ENCODE measurements at regions not wholly inside any gene's neighbourhood (a gene's known extent, or its start where the extent isn't known, plus 50 kb on each side); places are given as distances from the start of the nearest gene placed in this dataset.

DNA sequence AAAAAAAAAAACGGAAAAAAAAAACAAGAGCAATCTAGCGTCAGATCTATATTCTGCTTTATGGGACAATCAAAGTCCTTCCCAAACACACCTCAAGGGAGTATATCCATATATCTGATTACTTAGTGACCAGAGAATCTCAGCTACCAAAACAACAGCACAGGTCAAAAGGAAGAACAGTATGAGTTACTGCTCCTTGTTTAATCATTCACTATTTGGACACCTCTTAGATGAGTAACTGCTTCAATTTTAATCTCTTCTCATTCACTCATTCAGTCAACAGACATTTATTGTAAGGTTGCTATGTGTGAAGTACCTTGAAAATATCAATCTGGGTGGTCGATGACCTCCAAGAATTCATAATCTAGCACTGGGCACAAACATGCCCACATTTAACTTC is 193.2 kb downstream of the IRS2 start:
- Histone ChIP-seq H3K4me3 (ENCODE audit: low read length) (no peak overlapping the region), H3K4me1 (ENCODE audit: insufficient read depth, low read length) (no peaks in the 10 kb centered on the region), H3K27me3 (ENCODE audit: low read length) (no peaks in the 10 kb centered on the region), H3K9ac (ENCODE audit: low read length) (no peak overlapping the region), H2AFZ (ENCODE audit: low read length) (no peak overlapping the region), H3K9me2 (replicated peaks; ENCODE audit: low read length) (no peaks in the 10 kb centered on the region), H3K4me2 (ENCODE audit: low read length) (no peak overlapping the region), H3K9me3 (ENCODE audit: low read length) (no peaks in the 10 kb centered on the region), H3F3A (ENCODE audit: low read length, unreplicated experiment) (no peaks in the 10 kb centered on the region), H3K79me2 (ENCODE audit: low read length) (no peaks in the 10 kb centered on the region), H3K36me3 (ENCODE audit: low read depth, low read length) (no peaks in the 10 kb centered on the region), H3K27ac (ENCODE audit: low read length) (no peak overlapping the region), H4K20me1 (ENCODE audit: low read length) (no peaks in the 10 kb centered on the region)
- ATAC-seq (no peak), DNase-seq (no peak)
- BruUV-seq (replicated peaks): no TSS peak
- ChIA-PET POLR2A (ENCODE audit: unreplicated experiment) (no interaction called here), CTCF (no interaction called here)
- intact Hi-C loops (cut with micrococcal nuclease): no loop called here
- no peak for TF ChIP-seq EZH2 (IDR thresholded peaks at IDR 0.05; ENCODE audit: low read length, unreplicated experiment)
- TF ChIP-seq EZH2phosphoT487 (IDR thresholded peaks at IDR 0.05; ENCODE audit: borderline replicate concordance, low read length): no peak
- TF ChIP-seq, protein P1, sequence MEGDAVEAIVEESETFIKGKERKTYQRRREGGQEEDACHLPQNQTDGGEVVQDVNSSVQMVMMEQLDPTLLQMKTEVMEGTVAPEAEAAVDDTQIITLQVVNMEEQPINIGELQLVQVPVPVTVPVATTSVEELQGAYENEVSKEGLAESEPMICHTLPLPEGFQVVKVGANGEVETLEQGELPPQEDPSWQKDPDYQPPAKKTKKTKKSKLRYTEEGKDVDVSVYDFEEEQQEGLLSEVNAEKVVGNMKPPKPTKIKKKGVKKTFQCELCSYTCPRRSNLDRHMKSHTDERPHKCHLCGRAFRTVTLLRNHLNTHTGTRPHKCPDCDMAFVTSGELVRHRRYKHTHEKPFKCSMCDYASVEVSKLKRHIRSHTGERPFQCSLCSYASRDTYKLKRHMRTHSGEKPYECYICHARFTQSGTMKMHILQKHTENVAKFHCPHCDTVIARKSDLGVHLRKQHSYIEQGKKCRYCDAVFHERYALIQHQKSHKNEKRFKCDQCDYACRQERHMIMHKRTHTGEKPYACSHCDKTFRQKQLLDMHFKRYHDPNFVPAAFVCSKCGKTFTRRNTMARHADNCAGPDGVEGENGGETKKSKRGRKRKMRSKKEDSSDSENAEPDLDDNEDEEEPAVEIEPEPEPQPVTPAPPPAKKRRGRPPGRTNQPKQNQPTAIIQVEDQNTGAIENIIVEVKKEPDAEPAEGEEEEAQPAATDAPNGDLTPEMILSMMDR (conservative IDR thresholded peaks at IDR 0.05; ENCODE audit: low read depth, low read length): no peak

DNA sequence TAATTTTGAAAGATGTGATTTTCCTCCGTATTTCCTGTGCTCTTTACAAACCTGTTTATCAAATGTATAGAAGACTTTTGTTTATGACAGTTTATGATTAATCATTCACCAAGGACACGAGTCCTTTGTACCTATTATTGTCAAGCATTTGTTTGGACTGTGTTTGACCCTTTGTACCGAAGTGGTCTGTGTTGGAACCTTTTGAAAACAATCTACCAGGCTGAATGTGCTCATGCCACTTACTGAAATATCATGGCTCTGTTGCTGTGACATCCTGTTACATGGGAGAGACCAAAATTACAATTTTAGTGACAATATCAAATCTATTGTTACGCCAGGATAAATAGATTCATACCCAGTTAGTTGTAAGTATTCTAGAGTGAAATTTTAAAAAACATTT is 193.6 kb downstream of the IRS2 start:
- H3K4me2 ChIP-seq (ENCODE audit: low read length): no peak overlapping the region
- no TSS peak for BruUV-seq (replicated peaks)
- ChIA-PET CTCF (no interaction called here), POLR2A (ENCODE audit: unreplicated experiment) (no interaction called here)
- H4K20me1 ChIP-seq (ENCODE audit: low read length): no peaks in the 10 kb centered on the region
- H3K27ac ChIP-seq (ENCODE audit: low read length): no peak overlapping the region
- no peak for TF ChIP-seq EZH2 (IDR thresholded peaks at IDR 0.05; ENCODE audit: low read length, unreplicated experiment)
- TF ChIP-seq, protein P1 (conservative IDR thresholded peaks at IDR 0.05; ENCODE audit: low read depth, low read length): no peak
- TF ChIP-seq EZH2phosphoT487 (IDR thresholded peaks at IDR 0.05; ENCODE audit: borderline replicate concordance, low read length): no peak
- no peaks in the 10 kb centered on the region for H3K36me3 ChIP-seq (ENCODE audit: low read depth, low read length)
- H2AFZ ChIP-seq (ENCODE audit: low read length): no peak overlapping the region
- ATAC-seq: no peak
- no peak overlapping the region for H3K4me3 ChIP-seq (ENCODE audit: low read length)
- no peaks in the 10 kb centered on the region for H3K27me3 ChIP-seq (ENCODE audit: low read length)
- no peaks in the 10 kb centered on the region for H3F3A ChIP-seq (ENCODE audit: low read length, unreplicated experiment)
- no peaks in the 10 kb centered on the region for H3K4me1 ChIP-seq (ENCODE audit: insufficient read depth, low read length)
- H3K79me2 ChIP-seq (ENCODE audit: low read length): no peaks in the 10 kb centered on the region
- intact Hi-C loops (cut with micrococcal nuclease): no loop called here
- H3K9me3 ChIP-seq (ENCODE audit: low read length): no peaks in the 10 kb centered on the region
- no peak for DNase-seq
- no peaks in the 10 kb centered on the region for H3K9me2 ChIP-seq (replicated peaks; ENCODE audit: low read length)
- no peak overlapping the region for H3K9ac ChIP-seq (ENCODE audit: low read length)

DNA sequence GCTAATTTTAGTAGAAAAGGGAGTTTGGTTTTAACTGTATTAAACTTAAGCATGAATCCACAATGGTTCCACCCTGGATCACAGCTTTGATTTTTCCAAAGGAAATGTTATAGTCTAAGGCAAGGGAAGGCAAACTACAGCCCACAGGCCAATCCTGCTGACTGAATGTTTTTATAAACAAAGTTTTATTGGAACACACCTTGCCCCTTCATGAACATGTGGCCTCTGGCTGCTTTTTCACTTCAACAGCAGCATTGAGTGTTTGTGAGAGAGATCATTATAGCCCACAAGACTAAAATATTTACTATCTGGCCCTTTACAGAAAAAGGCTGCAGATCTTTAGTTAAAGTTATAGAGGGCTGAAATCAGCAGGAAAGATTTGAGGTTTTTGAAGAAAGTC is 198.7 kb downstream of the IRS2 start:
- ATAC-seq: no peak
- intact Hi-C loops (cut with micrococcal nuclease): no loop called here
- no peaks in the 10 kb centered on the region for H4K20me1 ChIP-seq (ENCODE audit: low read length)

More for the DNA sequence above, 198.7 kb downstream of the IRS2 start:
- H3K27me3 ChIP-seq (ENCODE audit: low read length): no peaks in the 10 kb centered on the region
- ChIA-PET CTCF (no interaction called here), POLR2A (ENCODE audit: unreplicated experiment) (no interaction called here)
- no peaks in the 10 kb centered on the region for H3F3A ChIP-seq (ENCODE audit: low read length, unreplicated experiment)
- H3K9me3 ChIP-seq (ENCODE audit: low read length): no peaks in the 10 kb centered on the region
- H3K79me2 ChIP-seq (ENCODE audit: low read length): no peaks in the 10 kb centered on the region
- H3K4me1 ChIP-seq (ENCODE audit: insufficient read depth, low read length): peaks cover 5% of the 10 kb centered on the region; the same call in 1 of the 2 replicates
- no peak for DNase-seq
- no peak overlapping the region for H3K27ac ChIP-seq (ENCODE audit: low read length)
- H2AFZ ChIP-seq (ENCODE audit: low read length): no peak overlapping the region
- no peak overlapping the region for H3K9ac ChIP-seq (ENCODE audit: low read length)
- no peak overlapping the region for H3K4me3 ChIP-seq (ENCODE audit: low read length)
- TF ChIP-seq, protein P1 (conservative IDR thresholded peaks at IDR 0.05; ENCODE audit: low read depth, low read length): no peak
- TF ChIP-seq EZH2phosphoT487 (IDR thresholded peaks at IDR 0.05; ENCODE audit: borderline replicate concordance, low read length): no peak
- TF ChIP-seq EZH2 (IDR thresholded peaks at IDR 0.05; ENCODE audit: low read length, unreplicated experiment): no peak
- H3K9me2 ChIP-seq (replicated peaks; ENCODE audit: low read length): no peaks in the 10 kb centered on the region
- H3K4me2 ChIP-seq (ENCODE audit: low read length): no peak overlapping the region
- BruUV-seq (replicated peaks): no TSS peak
- H3K36me3 ChIP-seq (ENCODE audit: low read depth, low read length): no peaks in the 10 kb centered on the region

All from PC-3 (cell line).